ENCODE measurements at regions not wholly inside any gene's neighbourhood (a gene's known extent, or its start where the extent isn't known, plus 50 kb on each side); places are given as distances from the start of the nearest gene placed in this dataset.

DNA sequence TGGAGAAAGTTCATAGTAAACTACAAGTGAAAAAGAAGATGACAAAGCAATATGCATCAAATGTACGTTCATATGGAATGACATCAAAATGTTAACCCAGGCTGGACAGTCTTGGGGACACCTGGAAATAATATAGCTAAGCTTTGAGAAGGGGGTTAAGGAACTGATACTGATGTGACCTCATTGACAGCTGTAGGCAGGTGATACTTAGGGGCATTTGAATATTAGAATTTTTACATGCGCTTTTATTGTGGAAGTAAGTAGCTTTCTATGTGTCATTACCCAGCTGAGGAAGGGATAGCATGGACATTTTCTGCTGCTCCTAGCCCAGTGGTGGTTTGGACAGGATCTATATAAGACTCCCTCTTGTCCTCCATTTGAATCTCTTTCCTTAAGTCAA is 299.7 kb downstream of the CWC27 start:
- no peak for DNase-seq

DNA sequence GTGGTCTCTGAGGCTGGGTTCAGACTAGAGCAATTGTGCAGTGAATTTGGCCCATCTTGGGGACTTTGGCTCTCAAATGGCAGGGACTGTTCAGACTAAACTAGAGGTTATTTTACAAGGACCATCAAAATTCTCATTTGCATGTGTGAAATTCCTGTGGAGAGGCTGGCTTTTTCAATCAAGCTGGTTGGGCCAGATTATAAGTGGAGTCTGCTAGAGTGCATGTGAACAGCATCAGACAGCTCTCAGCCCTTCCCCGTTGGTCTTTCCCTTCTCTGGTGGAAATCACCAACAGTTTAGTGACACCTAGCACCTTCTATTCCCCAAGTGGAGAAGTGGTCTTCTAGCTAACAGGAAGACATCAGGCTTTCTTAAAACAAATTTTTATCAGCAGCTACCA is 301.3 kb downstream of the CWC27 start:
- DNase-seq: no peak

DNA sequence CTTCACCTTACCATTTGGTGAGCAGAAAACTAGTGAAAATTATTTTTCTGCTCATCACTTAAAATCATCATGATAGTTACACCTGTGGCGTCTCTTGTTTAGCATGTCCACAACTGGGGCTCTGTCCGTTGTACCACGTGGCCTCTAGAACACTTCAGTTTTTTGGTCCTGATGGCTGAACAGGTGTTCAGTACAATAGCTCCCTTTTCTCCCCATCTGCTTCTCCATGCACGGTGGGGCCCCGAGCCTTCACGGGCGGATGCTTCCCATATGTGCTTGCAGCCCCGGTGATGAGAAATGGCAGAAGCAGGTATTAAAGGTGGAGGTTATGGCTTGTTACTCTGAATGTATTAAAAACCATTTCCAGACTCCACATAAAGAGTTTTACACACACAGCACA is 304.1 kb downstream of the CWC27 start:
- DNase-seq: peak; percentile 75

DNA sequence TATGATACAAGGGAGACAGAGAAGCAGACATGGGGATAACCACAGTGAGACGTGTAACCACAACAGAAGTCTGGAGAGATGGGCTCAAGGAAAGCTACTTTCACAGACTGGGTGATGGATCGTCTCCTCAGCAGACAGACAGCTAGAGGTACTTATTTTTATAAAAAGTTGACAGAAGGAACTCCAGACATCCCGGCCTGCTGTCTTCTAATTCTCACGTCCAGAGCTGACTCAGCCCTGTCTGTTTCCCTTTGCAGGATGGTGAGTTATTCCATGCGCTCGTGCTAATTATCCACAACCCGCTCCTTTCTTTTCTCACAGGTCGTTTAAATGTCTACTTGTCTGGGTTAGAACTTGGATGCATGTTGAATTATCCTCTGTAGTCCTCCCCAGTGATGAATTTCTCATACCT is 304.5 kb downstream of the CWC27 start:
- DNase-seq: peak; percentile 75

DNA sequence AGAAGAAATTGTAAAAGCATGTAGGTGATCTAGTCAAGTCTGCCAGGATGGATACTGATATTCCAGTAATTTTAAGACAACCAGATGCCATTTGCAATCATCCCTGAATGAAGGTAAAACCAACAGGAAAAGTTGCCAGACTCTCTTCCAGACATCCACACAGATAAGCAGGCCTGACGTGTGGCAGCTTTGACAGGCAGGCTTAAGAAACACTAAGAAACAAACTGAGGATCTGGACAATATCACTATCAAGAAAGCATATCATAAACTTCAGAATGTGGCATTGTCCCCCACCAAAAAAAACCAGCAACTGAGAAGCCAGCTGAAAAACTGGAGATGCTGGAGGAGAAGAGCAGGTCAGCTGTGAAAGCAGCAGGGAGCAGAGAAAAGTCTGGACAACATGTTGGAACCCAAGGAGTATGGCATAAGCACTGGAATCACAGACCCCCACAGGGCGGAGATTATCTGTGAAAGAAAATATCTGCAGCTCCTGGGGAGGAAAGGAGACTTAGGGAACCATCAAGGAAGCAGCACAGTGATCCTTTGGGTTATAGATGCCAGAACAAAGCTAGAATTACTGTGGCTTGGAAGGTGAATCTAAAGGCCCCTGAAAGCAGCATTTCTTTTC is 307.0 kb downstream of the CWC27 start:
- DNase-seq: no peak

DNA sequence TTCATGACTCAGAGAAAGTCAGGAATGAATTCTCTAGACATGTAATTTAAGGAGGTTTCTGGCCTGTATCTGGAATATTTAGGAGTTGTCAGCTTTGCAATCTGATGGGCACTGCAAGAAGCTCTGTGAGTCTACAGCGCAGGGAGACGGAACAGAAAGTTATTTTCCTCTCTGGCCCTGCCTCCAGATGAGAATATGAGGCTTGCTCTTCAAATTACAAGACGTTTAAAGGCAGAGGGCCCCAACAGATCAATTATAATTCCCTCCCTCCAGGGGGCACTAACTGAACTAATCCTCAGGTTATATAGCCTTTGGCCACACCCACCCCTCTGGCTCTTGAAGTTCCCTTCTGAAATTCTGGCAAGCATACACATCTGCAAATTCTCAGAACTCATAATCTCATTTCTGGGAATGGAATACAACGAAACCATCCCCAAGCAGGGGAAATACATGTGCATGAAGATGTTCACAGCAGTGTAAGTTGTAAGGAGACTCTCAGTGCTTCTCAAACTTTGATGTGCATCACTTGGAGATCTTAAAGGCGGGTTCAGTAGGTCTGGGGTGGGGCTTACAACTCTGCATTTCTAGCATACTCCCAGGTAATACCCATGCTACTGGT is 307.6 kb downstream of the CWC27 start:
- peak; percentile 44 for DNase-seq

DNA sequence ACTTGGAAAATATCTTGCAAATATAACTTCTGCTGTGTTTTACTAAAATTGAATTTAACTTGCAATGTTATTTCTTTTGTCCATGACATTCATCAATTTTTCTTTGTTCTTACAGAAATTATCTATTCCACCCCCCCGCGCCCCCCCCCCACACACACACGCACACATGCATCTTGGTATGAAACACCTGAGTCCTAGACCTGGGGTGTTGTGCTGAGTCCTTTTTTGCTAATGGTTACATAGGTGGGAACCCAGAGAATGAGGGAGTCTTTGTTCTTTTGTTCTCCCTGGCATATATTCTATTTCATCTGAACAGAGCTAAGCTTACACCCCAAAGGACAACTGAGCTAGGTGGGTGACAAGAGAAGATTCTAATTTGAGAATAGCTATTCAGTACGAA is 308.9 kb downstream of the CWC27 start:
- DNase-seq: no peak

DNA sequence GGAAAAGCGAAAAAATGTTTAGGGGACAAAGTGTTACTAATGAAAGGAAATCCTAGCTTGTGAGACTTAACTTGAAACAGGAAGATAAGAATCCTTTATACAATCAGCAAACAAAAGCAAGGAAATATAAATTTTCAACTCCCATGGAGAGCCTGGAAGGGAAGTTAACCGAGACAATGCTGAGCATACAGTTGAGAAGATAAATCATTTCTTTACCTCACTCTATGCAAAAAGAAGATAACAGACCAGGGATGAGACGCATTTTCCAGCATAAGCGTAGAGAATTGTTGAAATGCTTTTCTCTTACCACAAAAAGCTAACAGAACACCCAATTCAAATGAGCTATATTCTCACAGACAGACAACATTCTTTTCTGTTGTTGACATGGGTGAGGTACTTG is 309.6 kb downstream of the CWC27 start:
- no peak for DNase-seq

DNA sequence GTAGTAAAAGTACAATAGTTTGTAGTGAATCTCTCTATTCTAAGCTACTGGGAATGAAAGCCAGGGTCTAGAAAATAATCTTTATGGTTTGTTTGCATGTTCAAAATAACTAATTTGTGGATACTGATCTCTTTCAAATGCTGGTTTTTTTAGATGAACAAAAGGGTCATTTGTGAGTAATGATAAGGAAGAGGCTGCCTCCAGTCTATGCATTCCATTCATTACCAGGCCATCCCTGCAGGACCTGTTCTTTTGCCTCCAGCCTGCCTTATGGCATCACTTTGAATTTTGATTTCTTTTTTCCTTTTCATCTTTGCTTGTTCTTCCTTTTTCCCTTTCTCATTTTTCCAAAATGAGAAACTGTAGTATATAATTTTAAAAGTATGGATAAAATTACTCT is 312.3 kb downstream of the CWC27 start:
- DNase-seq: no peak

DNA sequence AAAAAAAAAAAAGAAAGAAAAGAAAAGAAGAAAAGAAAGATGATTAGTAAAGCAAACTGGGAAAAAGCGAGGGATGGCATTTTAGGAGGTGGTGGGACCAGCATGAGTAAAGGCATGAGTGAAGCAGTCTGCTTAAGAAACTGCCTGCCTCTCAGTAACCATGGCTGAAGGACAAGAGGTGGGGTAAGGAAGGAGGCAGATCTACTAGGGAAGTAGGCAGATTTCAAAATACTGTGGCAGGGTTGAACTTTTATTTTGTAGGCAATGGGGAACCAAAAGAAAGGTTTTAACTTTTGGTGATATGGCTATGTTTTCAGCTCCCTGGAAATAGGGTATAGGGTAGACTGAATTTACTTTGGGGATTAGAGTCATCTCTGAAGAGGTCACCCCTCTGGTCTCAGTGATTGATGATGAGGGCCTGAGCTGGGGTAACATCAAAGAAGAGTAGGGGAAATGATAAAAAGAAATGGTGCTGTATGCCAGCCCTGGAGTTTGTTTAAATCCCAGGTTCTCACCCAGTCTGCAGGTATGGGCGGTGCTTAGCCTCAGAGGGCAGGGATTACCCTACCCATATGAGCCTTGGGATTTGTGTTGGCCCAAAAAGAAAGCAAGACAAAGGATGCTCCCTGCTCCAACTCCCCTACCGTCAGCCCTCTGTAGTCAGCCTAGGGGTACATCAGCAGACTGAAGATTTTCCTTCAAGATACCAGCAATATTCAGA is 316.2 kb downstream of the CWC27 start:
- no peak for DNase-seq

DNA sequence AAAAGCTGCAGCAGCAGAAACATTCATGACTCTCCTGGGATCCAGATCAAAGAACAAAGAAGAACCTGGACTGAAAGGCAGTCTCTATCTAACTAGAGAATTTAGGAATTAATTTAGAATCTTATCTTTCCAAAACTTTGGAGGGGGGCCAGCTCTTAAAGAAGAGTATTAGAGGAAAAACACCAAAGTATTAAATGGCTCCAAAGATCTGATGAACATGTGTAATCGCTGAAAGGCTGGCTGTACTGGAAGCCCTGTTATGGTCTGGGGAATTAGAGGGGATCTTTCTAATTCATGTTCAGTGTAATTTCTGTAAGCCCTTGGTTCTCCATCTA is 316.8 kb downstream of the CWC27 start:
- DNase-seq: no peak

DNA sequence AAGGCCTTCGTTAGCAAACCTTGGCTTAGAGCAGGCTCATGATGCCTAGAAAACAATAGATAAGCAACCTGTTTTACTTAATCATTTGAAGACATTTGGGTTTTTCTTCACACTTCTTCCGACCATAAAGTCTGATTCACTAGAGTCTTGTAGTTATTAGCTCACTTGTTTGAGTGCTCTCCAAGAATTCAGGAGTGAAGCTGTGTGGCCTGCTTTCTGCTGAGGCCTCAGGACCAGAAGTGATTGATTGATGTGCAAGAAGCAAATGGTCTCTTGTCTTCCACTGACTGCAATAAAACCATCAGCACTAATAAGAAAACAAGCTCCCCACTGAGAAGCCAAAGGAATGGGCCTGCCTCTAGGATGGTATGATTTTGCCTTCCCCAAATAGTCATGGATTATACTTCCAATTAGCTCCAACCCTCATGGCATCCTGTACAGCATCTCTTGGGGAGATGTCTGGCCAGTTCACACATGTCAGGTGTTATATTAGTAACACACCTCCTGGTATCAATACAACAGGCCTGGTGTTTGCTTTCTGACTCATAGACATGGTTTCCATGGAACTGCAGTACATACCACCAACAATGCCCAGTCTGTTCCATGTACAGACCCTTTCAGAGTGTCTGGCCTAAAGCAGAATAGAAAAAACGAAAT is 317.6 kb downstream of the CWC27 start:
- no peak for DNase-seq

DNA sequence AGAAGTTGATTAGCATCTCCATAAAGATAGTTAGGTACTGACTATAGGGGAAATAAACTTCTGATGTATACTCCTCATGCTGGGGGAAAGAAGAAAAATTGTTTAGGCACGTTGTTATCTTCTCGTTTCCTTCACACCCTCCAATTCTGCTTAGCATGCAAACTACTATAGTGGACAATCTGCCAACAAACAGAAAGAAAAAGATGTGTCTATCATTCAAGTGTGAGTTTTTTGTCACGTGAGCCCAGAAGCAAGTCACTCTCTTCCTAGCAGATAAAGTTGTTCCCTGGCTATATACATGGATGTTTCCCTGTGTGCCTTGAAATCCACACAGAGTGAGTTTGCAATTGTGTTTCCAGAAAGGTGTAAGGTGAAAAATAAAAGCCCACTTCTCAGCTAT is 318.4 kb downstream of the CWC27 start:
- DNase-seq: no peak

DNA sequence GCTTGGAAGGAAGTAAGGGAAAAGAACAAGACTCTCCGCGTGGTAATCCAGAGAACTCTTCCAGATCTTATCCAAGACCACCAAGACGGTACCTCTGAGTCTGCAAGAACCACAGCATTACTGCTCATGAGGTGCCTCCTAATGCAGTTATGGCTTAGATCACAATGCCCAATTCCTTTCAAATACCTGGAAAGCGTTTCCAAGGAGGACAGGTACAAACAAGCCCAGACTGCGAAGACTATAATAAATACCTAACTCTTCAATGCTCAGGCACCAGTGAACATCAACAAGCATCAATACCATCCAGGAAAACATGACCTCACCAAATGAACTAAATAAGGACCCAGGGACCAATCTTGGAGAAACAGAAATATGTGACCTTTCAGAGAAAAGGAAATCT is 325.5 kb downstream of the CWC27 start:
- DNase-seq: no peak

DNA sequence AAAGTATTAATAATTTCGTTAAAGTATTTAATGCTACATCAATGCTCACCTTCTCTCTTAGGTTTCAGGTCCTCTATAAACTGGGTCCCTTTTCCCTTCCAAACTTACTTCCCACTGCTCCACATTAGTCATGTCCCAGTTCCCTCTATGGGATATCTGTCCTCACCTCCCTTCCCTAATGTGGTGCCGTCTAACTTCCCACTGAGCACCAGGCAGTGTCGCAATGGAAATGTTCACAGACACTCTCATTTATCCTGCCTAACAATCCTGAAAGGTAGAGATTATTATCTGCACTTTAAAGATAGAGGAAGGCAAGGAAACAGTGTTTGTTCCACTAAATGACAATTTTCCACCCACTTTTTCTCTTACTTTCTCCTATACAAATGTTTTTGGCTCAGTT is 329.7 kb downstream of the CWC27 start:
- no peak for DNase-seq
